HL-60 (cell line): ENCODE measurements at regions not wholly inside any gene's neighbourhood (a gene's known extent, or its start where the extent isn't known, plus 50 kb on each side); places are given as distances from the start of the nearest gene placed in this dataset.

Experiments used
- CTCF ChIP-seq: IDR thresholded peaks from one replicate; pipeline ENCODE4 v1.5.1; 2011; ENCODE audit warnings: low read length, control low read depth, inconsistent platforms; ENCODE audit not compliant: insufficient read depth
- POLR2AphosphoS5 ChIP-seq: IDR thresholded peaks from 2 replicates; pipeline ENCODE4 v1.6.1; 2012; ENCODE audit warnings: low read depth
- REST ChIP-seq: IDR thresholded peaks from 2 replicates; pipeline ENCODE4 v1.6.1; 2012; ENCODE audit warnings: low read depth; ENCODE audit not compliant: insufficient replicate concordance

- TF ChIP-seq REST = no peak
- TF ChIP-seq CTCF = no peak
- TF ChIP-seq POLR2AphosphoS5 = no peak
Observed at GRCh38 chr13:33550885-33551284, 265.3 kb upstream of the STARD13 start.
